ENCODE measurements at regions not wholly inside any gene's neighbourhood (a gene's known extent, or its start where the extent isn't known, plus 50 kb on each side); places are given as distances from the start of the nearest gene placed in this dataset.
"Not testable (repeated sequence)": the region's sequence is repeated elsewhere in the genome, so short reads cannot be mapped to it uniquely, and the experiment has no call there.

DNA sequence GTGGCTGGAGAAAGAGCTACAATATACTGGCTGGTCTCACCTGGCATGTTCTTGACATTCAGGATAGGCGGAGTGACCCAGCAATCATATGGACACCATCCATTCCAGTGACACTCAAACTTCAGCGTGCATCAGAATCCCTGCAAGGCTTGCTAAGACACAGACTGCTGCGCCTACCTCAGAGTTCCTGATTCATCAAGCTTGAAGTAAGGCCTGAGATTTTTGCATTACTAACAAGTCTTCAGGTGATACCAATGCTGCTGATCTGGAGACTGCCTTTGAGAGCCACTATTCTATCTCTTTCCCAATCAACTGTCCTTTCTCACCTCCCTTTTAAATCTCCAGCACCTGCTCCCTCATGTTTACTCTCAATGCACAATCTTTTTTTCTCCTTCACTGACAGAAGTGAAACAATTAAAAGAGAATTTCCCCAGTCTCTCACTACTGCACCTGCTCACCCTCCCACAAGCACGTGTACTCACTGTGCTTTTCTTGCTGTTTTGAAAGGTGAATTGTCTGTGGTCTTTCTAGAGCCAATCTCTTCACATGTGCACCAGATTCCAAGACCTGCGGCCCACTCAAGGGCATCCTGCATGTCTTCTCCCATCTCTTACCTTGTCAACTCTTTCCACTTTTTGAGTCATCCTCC, 519.2 kb downstream of the TTLL7 start:
- in situ Hi-C loops (cut with MboI); FAIRE-seq; H3K9ac ChIP-seq (ENCODE audit: control insufficient read depth, insufficient read depth, low read length); RAD21 ChIA-PET (ENCODE audit: unreplicated experiment); H3K4me3 ChIP-seq; SMC1A ChIA-PET (ENCODE audit: uncharacterized antibody, unreplicated experiment); H3K4me1 ChIP-seq (ENCODE audit: control insufficient read depth, insufficient read depth, low read length); H3K27ac ChIP-seq (ENCODE audit: control insufficient read depth, insufficient read depth); CTCF ChIA-PET; DNase-seq (ENCODE audit: low read depth, low spot score); H3K4me2 ChIP-seq (ENCODE audit: control insufficient read depth, insufficient read depth); H2AFZ ChIP-seq (ENCODE audit: control insufficient read depth, low read depth, low read length); intact Hi-C loops (cut with micrococcal nuclease; ENCODE audit: unreplicated experiment); H3K79me2 ChIP-seq (ENCODE audit: control insufficient read depth, insufficient read depth, low read length); BruUV-seq (replicated peaks); H3K27me3 ChIP-seq (replicated peaks in 1 of 2; ENCODE audit: control insufficient read depth in 2 of 2, insufficient read depth in 2 of 2, low read length in 1 of 2); H3K36me3 ChIP-seq (ENCODE audit: control insufficient read depth in 2 of 2, insufficient read depth in 2 of 2, low read length in 1 of 2); H3K9me3 ChIP-seq (replicated peaks; ENCODE audit: control insufficient read depth, insufficient read depth, low read length); POLR2A ChIA-PET; H4K20me1 ChIP-seq (ENCODE audit: control insufficient read depth, insufficient read depth): not testable (repeated sequence)
- peak; percentile 74 for ATAC-seq
- TF ChIP-seq ZNF24 (IDR thresholded peaks at IDR 0.05) = 0 out of 2 replicates have a peak, but pooled peaks have one; percentile 23
- TF ChIP-seq MTA2 (IDR thresholded peaks at IDR 0.05; ENCODE audit: low read depth) = peak; percentile 61
- peak; percentile 39 for TF ChIP-seq RUNX3 (IDR thresholded peaks at IDR 0.05; ENCODE audit: low read length)
- TF ChIP-seq MEF2B (IDR thresholded peaks at IDR 0.05; ENCODE audit: partially characterized antibody, poor library complexity, severe bottlenecking) = peak; percentile 54
- 0 out of 2 replicates have a peak, but pooled peaks have one; percentile 20 for TF ChIP-seq NBN (IDR thresholded peaks at IDR 0.05)
- 0 out of 2 replicates have a peak, but pooled peaks have one; percentile 33 for TF ChIP-seq RAD51 (IDR thresholded peaks at IDR 0.05)
- TF ChIP-seq, protein P1, sequence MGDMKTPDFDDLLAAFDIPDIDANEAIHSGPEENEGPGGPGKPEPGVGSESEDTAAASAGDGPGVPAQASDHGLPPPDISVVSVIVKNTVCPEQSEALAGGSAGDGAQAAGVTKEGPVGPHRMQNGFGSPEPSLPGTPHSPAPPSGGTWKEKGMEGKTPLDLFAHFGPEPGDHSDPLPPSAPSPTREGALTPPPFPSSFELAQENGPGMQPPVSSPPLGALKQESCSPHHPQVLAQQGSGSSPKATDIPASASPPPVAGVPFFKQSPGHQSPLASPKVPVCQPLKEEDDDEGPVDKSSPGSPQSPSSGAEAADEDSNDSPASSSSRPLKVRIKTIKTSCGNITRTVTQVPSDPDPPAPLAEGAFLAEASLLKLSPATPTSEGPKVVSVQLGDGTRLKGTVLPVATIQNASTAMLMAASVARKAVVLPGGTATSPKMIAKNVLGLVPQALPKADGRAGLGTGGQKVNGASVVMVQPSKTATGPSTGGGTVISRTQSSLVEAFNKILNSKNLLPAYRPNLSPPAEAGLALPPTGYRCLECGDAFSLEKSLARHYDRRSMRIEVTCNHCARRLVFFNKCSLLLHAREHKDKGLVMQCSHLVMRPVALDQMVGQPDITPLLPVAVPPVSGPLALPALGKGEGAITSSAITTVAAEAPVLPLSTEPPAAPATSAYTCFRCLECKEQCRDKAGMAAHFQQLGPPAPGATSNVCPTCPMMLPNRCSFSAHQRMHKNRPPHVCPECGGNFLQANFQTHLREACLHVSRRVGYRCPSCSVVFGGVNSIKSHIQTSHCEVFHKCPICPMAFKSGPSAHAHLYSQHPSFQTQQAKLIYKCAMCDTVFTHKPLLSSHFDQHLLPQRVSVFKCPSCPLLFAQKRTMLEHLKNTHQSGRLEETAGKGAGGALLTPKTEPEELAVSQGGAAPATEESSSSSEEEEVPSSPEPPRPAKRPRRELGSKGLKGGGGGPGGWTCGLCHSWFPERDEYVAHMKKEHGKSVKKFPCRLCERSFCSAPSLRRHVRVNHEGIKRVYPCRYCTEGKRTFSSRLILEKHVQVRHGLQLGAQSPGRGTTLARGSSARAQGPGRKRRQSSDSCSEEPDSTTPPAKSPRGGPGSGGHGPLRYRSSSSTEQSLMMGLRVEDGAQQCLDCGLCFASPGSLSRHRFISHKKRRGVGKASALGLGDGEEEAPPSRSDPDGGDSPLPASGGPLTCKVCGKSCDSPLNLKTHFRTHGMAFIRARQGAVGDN (IDR thresholded peaks at IDR 0.05) = peak; percentile 97
- peak; percentile 81 to 90 for TF ChIP-seq BHLHE40 (IDR thresholded peaks at IDR 0.05; ENCODE audit: borderline replicate concordance in 1 of 2, low read depth in 2 of 2, low read length in 1 of 2)
- TF ChIP-seq IKZF2 (IDR thresholded peaks at IDR 0.05) = peak; percentile 45 to 65; a peak in 2 of 4 replicates
- TF ChIP-seq, protein P2, sequence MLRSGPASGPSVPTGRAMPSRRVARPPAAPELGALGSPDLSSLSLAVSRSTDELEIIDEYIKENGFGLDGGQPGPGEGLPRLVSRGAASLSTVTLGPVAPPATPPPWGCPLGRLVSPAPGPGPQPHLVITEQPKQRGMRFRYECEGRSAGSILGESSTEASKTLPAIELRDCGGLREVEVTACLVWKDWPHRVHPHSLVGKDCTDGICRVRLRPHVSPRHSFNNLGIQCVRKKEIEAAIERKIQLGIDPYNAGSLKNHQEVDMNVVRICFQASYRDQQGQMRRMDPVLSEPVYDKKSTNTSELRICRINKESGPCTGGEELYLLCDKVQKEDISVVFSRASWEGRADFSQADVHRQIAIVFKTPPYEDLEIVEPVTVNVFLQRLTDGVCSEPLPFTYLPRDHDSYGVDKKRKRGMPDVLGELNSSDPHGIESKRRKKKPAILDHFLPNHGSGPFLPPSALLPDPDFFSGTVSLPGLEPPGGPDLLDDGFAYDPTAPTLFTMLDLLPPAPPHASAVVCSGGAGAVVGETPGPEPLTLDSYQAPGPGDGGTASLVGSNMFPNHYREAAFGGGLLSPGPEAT (IDR thresholded peaks at IDR 0.05; ENCODE audit: low read depth) = peak; percentile 59
- 42% methylated on average over 5 of the region's 5 CpGs for WGBS (ENCODE audit: insufficient coverage, insufficient replicate concordance, low lambda C conversion rate, missing lambda C conversion rate)

DNA sequence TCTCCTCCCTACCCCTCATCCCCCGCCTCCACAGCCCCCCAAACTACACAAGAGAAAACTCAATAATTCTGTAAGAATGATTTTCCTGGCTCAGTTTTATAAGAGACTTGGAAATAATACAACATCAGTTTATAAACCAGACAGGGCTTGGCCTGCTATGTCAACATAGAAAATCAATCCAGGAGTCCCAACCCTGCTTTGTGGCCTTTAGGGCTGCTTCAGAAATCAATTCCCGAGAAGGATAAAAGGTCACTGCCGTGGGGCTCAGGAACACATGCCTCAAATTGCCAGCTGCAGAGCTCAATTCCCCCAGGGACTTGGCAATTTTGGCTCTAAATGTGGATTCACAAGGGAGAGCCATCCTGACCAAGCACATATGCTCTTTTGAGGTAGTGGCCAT, 520.8 kb downstream of the TTLL7 start:
- H3K36me3 ChIP-seq (ENCODE audit: control insufficient read depth in 2 of 2, insufficient read depth in 2 of 2, low read length in 1 of 2); SMC1A ChIA-PET (ENCODE audit: uncharacterized antibody, unreplicated experiment); H3K27ac ChIP-seq (ENCODE audit: control insufficient read depth, insufficient read depth); H3K4me3 ChIP-seq; RAD21 ChIA-PET (ENCODE audit: unreplicated experiment); intact Hi-C loops (cut with micrococcal nuclease; ENCODE audit: unreplicated experiment); BruUV-seq (replicated peaks); H3K9ac ChIP-seq (ENCODE audit: control insufficient read depth, insufficient read depth, low read length); H2AFZ ChIP-seq (ENCODE audit: control insufficient read depth, low read depth, low read length); H3K79me2 ChIP-seq (ENCODE audit: control insufficient read depth, insufficient read depth, low read length); ATAC-seq; FAIRE-seq; H3K9me3 ChIP-seq (replicated peaks; ENCODE audit: control insufficient read depth, insufficient read depth, low read length); DNase-seq (ENCODE audit: low read depth, low spot score); CTCF ChIA-PET; H3K27me3 ChIP-seq (replicated peaks in 1 of 2; ENCODE audit: control insufficient read depth in 2 of 2, insufficient read depth in 2 of 2, low read length in 1 of 2); H3K4me1 ChIP-seq (ENCODE audit: control insufficient read depth, insufficient read depth, low read length); H4K20me1 ChIP-seq (ENCODE audit: control insufficient read depth, insufficient read depth); H3K4me2 ChIP-seq (ENCODE audit: control insufficient read depth, insufficient read depth); in situ Hi-C loops (cut with MboI); POLR2A ChIA-PET: not testable (repeated sequence)
- WGBS (ENCODE audit: insufficient coverage, insufficient replicate concordance, low lambda C conversion rate, missing lambda C conversion rate) = 84% methylated on average over 3 of the region's 3 CpGs
